H4 (cell line): ENCODE measurements at regions not wholly inside any gene's neighbourhood (a gene's known extent, or its start where the extent isn't known, plus 50 kb on each side); places are given as distances from the start of the nearest gene placed in this dataset.

ENCODE experiments used
- DNase-seq: peaks from one replicate; pipeline ENCODE4 v3.0.0-alpha.2; 2015; ENCODE audit warnings: low spot score

DNA sequence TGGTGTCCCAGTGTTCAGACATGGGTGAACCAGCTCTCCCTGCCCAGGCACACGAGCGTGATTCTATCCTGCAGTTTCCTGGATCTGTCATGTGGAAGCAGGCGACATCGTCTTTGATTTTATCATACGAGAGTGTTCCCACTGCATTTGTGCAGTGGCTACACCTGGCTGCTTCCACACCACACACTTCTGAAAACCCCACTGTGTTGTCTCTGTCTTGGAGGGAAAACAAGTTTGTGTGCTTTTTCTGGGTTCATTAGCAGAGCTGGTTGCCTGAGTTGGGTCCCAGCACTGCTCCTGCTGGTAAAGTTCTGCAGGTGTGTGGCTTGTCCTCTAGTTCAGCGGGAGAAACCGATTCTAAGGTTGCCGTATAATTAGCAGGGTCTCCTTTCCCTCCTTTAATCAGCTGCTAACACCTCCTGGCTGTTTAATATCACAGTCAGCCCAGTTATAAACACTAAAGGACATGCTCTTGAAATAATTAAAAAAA is 58.5 kb upstream of the TWIST2 start:
- no peak for DNase-seq

DNA sequence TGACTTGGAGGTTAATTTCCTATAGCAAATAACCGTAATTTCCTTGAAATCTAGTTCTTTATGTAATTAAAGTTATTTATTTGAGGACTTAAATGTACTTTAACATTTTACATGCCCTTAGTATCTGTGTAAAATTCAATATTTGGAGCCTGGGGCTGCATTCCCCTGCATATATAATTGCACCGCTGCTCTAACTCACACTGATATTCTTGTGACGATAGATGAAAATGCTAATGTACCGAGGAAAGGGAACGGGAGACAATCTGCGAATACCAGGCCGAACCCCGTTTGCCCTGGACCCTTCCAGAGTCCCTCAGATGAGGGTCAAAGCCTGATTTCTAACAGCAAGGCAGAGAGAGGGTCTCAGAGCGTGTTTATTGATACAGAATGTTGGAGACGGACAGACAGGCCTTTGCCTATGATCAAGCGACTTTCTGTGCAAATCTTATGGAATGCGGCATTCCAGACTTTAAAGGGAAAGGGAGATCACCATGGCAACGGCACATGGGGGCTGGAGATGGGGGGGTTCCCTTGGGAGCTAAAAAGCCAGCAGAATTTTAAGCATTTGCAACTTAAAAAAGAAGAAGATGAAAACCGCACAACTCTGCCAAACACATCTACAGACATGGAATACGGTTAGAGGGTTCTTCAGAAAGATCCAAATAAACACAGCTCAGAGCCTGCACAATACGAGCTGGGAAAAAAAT is 57.6 kb upstream of the TWIST2 start:
- no peak for DNase-seq

- no peak for DNase-seq
These were observed 57.1 kb upstream of the TWIST2 start for GRCh38 chr2:238790833-238791230.

DNA sequence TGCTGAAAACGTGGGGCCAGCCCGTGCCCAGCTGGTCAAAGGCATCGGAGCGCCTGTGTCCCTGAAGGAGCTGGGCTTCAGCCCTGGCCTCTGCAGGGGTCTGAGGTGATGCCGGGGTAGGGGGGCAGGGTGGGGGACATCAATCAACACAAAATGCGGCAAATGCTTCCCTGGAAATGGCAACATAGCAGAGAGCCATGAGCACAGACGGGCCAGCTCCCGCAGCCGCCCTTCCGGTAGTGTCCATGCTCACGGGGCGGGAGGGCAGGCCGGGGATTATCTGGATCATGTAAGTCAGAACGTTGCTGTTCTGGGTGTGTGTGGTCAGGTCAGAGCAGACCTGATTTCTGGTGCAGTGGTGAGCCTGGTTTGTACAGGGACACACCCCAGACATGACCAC is 56.5 kb upstream of the TWIST2 start:
- DNase-seq: no peak

GRCh38 chr2:238793306-238793705 is 54.6 kb upstream of the TWIST2 start:
- DNase-seq: no peak

DNA sequence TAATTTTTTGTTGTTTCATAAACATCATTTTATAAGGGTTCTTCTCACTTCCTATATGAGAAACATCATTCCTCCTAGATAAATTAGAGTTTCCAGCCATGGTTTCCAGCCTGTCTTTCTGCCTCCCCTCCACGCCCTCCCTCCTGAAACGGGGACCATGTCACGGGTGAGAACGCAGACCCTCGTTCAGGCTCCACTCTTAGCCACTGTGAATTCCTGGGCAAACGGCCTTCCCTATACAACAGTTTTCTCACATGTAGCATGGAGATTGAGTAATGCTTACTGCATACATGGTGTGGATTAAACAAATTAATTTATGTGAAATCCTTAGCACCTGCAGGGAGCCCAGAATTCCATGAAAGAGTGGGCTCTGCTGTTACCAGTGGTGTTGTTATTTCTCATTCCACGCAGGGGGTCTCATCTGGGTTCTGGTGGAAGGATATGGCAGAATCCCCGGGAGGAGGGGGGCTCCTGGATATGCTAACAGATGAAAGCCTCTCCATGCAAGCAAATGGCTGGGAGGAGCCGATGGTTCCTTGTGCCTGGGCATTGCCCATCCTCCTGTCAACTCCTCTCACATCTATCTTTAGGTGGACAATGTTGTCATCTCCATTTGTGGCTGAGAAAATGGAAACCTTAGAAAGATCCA is 54.0 kb upstream of the TWIST2 start:
- DNase-seq: no peak

GRCh38 chr2:238796223-238796885 is 51.5 kb upstream of the TWIST2 start:
- no peak for DNase-seq

DNA sequence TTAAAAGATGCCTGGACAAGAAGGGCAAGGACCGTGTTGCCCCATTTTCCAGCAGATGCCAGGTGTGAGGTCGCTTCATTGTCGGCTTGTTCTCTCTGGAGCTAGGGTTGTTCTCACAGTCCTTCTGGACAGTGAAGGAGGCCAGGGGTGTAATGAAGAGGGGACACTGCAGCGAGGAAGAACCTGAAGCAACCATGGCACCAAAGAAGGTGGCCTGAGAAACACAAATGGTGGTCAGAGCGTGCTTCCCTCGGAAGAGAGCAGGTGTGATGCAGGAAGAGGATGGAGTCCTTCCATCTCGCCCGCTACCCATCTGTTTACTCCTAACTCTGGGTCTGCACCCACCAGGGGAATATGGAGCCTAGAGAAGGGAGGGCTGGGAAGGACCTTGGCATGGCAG is 50.3 kb upstream of the TWIST2 start:
- no peak for DNase-seq
